Fibroblast of skin of back (primary cell): ENCODE measurements at regions not wholly inside any gene's neighbourhood (a gene's known extent, or its start where the extent isn't known, plus 50 kb on each side); places are given as distances from the start of the nearest gene placed in this dataset.

Experiments
- DNase-seq: peaks from one replicate; pipeline ENCODE4 v3.0.0-alpha.2; 2013

DNA sequence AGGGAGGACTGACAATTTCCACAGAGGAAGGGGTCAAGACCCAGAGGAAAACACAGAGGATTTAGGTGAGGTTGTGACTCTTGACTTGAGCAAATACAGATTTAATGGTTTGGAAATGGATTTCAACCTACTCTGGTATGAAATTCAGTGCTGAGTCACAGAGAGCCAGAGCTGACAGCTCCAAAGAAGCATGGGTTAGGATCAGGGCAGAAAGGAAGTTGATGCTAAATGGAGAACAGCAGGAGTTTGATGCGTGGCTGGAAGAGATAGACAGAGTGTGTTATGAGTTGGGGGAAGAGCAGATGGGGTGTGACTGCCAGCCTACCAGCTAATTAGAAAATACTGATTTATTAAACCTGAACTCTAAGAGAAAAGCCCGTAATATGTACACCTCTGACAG, 272.6 kb downstream of the FOXG1 start:
- DNase-seq: no peak

DNA sequence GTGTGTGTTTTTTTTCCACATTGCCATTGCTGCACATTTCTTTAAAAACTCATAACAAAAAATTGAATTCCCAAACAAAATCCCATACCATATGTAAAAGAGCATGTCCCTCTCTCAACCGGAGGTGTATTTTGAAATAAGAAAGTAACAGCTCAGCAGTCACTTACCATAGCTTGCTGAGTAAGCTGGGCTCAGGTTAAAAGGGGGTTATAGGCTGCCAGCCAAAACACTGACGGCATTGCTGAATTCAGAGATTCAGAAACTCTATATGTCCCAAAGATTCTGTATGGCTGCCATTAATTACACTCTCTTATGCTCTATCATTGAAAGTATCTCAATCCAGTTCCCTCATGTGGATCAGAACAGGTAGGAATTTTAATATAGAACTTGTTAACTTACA, 276.0 kb downstream of the FOXG1 start:
- no peak for DNase-seq

DNA sequence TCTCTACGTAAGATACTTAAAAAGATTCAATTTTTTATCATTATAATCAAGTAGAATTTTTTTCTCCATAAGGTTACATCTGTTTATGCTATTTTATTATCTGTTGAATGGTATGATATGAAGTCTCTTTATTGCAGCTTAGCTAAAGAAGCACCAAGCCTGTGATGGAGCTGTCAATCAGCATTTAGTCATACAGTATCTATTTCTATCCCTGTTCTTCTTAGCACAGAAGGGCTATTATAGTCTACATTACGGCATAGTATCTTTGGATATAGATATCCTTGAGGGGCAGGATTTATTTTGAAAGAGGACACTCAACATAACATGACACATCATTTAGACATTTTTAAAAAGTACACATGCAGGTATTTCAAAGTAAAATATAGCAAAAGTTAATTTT, 277.1 kb downstream of the FOXG1 start:
- DNase-seq: no peak

DNA sequence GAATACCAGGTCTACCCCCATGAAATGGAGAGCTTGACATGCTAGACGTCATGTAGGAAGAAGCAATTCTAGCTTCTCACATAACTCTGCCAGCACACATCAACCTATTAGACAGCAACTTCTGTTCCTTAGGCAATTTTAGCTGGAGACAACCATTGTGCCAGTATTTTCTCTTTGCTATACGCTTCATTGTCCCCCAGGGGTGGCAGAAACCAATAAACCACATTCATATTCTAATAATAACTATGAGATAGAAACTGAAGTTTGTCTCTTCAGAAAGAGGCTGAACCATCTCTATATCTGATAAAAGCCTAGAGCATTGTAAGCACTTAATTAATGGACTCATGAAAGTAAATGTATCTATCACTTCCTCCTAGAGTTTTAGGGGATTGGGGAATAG, 278.6 kb downstream of the FOXG1 start:
- no peak for DNase-seq

DNA sequence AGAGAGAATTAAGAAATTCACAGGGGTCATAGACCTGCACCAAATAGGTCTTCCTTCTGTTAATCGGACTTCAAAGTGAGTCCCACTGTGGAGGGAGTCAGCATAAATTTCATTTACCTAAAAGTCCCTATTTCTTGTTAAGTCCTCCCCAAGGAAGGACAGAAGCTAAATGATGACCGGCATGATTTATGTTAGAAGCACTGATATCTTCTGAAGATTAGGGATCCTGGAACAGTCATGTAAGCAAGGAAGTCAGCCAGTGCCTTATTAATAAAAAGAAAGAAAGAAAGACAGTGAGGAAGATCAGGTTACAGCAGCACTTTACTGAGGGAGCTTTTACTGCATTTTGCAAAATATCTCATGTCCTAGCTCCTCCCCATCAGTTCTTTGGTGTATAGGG, 287.5 kb downstream of the FOXG1 start:
- DNase-seq: no peak

DNA sequence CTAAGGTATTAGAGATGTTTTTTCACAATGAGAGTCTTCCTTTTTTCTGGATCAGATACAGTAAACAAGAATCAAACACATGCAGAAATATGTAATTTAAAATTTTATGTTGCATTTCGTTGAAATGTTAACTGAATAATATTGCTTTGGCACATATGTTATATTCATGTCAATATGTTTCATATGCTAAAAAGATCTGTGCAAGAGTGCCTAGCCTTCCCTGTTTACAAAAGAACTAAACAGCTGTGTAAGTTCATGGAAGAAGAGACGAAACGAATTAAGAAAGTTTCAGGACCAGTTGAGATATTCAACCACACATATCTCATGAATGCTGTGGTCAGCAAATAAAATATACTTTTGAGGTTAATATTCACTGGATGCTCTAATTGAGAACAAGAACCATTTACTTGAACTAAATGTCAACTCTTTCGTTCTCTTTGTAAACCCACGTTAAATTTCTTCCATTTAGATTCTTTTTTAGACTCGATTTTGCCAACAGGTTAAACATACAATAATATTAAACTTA, 289.5 kb downstream of the FOXG1 start:
- no peak for DNase-seq

DNA sequence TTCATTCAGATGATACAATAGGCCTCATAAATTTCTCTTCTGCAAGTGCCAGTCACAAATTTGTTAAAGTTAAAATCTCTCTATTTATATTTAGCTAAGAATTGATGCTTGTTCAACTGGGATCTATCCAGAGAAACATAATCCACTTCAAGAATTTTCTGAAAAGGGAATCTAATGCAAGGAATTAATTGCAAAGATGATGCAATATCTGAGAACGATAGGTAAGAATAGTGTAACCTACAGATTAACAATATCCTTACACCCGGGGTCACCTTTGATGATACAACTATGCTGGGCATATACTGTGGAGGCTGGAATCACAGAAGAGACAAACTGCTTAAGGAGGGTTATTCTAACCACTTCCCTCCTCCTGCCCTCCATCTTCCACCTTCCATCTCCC, 295.1 kb downstream of the FOXG1 start:
- no peak for DNase-seq

DNA sequence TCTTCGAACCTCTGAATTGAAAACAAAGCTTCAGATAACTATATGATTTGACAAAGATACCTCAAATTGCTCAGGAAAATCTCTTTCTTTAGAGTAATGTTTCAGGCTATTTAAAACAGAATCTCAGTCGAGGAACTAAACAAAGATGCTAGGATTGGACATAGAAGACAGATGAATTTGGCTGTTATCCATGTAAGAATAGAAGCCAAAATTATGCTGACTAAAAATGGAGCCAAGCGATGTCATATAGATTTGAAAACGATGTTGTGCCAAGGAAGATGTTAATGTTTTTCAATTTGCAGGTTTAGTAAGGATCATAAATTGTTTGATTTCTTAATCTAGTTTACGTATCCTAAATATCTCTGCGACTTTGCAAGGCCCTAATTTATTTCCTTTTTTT, 295.9 kb downstream of the FOXG1 start:
- DNase-seq: no peak

DNA sequence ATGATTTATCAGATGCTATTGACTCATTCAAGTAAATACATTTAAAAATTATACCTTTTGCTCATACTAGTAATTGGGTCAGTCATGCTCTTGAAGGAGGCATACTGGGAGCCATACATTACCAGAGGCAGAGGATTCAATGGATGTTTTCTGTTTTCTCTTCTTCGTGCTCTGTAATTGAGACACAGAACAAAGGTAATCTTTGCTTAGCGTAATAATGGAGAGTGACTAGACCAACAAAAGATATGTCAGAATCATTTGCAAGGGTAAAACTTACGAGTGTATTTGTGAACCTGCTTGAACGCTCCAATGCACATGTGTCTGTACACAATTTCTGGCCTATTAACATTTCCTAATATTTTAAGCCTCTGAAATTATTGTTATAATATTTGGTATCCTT, 296.4 kb downstream of the FOXG1 start:
- no peak for DNase-seq

DNA sequence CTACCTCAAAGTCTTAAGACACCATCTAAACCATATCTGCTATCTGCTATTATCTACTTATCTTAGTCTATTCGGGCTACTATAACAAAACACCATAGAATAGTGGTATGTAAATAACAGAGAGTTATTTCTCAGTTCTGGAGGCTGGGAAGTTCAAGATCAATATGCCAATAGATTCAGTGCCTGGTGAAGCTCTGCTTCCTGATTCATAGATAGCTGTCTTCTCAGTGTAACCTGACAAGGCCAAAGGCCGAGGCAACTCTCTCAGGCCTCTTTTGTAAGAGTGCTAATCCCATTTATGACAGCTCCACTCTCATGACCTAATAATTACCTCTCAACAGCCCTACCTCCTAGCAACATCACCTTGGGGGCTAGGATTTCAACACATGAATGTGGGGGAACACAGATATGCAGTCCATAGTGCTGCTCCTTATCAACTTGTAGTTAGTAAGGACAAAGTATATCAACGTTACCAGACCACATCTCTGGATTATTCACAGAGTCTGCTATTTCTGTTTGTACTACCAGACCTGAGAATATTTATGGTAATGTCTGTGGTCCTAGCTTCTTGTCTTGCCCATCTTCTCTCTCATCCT, 297.8 kb downstream of the FOXG1 start:
- no peak for DNase-seq

DNA sequence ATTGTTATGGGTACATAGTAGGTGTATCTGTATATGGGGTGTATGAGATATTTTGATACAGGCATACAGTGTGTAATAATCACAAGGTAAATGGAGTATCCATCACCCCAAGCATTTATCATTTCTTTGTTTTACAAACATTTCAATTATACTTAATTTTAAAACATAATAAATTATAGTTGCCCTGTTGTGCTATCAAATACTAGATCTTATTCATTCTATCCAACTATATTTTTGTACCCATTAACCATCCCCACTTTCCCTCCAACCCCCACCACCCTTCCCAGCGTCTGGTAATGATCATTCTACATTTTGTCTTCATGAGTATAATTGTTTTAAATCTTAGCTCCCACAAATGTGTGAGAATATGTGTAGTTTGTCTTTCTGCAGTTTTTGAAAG, 302.6 kb downstream of the FOXG1 start:
- DNase-seq: no peak

DNA sequence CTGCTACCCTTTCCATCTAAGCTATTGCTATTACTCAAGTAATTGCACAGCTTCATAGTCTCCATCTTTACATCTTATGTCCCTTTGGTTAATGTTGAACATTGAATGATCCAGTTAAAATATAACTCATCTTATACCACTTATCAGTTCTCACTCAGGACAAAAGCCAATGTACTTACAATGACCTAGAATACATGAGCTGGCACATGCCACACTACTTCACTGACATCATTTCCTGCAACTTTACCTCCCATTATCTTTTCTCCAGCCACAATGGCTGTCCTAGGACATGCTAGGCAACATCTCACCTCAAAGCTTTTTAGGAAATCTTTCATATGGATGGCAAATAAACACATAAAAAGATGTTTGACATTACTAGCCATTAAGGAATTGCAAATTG, 309.2 kb downstream of the FOXG1 start:
- DNase-seq: no peak

DNA sequence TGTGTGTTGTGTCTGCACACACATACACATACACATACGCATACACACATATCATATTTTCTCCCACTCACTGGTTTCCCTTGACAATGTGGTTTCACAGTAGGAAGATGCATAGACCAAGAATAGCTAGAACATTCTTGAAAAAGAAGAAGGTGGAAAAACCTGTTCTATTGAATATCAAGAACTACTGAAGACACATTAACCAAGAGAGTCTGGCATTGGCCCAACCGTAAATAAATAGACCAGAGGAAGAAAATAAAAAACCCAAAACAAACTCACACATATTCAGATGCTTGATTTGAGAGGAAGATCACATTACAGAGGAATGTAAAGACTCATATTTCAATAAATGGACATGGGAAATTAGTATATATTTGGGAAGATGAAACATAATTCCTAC, 311.3 kb downstream of the FOXG1 start:
- DNase-seq: no peak

DNA sequence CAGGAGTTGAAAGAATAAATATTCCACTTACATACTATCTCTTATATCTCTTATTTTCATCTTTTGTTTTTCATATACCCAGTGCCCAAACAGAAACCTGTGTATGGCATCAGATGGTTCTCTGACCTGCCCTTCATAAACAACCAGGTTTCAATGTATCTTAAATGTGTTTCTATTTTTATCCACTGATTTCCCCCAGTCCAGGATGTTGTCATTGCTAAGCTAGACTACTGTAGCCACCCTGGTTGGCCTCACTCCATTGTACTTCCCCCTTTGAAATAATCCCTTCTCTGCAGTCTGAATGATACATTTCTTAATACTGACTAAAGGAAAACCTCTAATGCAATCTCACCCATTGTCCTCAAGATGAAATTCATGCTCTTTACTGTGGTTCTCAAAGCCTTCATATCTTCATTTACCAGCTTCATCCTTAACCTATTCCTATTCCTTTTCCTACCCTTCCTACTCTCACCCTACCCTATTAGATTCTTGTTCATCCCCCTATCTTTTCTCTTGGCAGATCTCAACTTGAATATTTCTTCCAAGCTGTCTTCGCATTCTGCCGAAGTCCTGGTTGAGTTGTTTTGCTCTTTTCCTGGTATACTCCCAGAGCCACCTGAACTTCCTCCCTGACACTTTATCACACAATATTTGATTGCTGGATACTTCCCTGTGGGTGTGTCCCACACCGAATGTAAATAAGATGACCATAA, 312.4 kb downstream of the FOXG1 start:
- DNase-seq: no peak

DNA sequence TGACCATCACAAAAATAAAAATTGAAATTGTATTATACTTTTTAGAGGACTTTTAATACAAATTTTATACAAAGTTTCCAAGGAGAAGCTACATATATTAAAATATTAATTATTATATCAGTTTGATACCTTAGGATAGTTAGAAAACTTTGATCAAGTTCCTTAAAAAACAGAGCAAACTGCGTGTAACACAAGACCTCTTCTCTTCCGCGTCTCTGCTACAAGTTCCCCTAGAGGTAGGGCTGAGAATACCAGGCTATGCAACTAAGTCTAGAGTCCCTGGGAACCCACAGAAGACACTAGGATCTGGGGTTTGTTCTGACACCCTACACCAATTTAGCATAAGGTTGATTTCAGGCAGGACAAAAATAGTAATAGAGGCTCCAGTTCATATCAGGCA, 319.0 kb downstream of the FOXG1 start:
- no peak for DNase-seq

DNA sequence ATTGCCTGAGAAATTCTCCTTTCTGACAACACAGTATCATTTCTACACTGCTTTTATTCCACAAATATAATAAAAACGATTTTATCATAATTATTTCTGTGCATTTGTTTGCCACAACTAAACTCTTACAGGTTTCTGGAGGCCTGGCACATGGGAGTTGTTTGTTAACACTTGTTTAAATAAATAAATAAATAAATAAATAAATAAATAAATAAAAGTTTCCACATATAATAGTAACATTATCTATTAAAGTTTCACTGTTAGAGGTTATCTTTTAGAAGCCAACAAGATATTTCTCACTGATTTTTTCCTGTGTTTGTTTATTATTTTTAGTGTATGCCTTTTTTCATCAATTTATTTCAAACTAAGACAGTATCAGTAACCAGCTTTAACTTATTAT, 323.3 kb downstream of the FOXG1 start:
- no peak for DNase-seq

DNA sequence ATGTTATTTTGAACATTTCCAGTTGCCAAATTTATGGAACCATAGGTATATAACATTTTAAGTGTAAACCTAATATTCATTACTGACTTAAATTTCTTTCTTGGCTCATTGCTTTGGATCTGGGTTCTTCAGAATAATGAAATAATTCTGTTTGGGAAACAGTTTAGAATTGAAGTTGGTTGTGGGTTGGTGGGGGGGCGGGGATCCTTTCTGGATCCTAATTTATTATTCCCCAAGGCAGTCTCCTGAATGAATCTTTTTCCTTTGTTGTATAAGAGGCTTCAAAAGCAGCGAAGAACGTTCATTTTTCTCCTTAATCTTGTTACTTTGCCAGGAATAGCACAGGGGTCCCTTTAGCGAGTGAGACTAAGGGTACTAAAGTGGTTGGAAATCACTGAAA, 325.5 kb downstream of the FOXG1 start:
- DNase-seq: no peak

DNA sequence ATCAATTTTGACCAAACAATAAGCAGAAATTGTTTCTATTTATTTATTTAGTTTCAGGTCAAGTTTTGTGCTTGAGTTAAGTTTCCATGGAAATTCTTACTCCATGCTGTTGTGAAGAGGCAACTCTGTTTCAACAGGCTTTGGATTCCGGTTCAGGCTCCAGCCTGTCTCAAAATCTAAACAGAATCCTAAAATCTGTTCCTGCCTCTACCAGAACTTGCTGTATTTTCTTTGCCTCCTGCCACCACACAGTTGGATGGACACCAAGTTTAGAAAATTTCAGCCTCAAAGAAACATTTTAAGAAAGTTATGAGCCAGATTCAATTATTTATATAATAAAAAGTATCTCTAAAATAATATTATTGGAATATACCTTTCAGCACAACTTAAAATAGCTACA, 330.9 kb downstream of the FOXG1 start:
- no peak for DNase-seq

DNA sequence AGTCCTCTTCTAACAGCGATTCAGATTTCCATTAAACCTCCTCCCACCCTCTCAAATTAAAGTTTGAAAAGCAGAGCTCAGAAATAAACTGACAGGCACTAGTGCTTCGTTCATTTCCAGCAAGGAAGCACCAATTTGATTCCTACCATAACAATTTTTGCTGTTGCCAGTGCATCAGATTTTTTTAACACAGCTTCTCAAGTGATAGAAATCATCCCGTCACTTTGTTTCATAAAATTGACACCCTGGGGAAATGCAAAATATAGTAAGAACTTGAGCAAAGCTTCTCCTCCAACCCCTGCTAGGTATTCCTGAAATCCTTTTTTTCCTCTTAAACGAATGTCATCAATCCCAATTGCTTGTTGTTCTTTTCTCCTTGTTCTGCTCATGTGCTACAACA, 332.1 kb downstream of the FOXG1 start:
- DNase-seq: no peak

DNA sequence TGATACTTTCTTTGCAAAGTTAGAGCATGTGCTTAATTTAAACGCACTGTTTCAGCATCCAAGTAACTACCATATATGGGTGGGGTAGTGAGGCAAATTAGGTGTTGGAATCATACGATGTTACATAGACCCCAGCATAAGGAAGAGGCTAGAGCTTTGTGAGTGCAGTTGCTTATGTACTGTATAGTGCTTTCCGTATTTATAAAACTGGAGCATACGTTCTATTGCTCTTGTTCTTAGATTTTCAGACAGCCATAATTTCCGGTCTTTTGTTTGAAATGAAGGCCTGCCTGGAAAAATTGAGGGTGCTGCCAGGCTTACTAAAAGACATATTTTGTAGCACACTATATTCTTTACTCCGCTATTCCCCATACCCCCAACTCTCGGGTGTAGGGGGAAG, 335.7 kb downstream of the FOXG1 start:
- no peak for DNase-seq

DNA sequence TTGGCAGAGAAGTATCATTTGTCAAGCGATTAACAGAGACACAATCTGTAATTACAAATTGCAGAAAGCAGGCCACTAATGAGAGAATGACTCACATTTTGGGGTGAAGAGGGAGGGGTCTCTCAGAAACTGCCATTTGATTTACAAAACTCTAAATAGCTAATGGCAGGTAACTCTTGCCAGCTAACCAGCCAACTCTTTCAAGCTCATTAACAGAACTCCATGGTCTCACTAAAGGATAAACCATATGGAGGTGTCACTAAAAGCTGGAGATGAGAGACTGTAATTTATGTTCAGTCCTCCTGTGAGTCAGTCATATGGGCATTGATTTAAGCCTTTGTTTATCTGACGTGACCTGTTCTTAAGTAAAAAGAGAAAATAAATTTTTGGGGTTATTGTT, 336.4 kb downstream of the FOXG1 start:
- DNase-seq: no peak

DNA sequence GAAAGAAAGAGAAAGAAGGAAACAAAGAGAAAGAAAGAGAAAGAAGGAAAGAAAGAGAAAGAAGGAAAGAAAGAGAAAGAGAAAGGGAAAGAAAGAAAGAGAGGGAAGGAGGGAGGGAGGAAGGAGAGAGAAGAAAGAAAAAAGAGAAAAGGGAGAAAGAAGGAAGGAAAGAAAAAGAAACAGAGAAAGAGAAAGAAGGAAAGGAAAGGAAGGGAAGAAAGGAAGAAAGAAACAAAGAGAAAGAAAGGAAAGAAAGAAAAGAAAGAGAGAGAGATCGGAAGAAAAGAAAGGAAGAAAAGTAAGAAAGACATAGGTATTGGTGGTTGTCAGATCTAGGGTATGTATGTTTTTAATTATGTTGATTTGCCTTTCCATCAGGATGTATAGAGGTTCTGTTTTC, 342.3 kb downstream of the FOXG1 start:
- DNase-seq: no peak

DNA sequence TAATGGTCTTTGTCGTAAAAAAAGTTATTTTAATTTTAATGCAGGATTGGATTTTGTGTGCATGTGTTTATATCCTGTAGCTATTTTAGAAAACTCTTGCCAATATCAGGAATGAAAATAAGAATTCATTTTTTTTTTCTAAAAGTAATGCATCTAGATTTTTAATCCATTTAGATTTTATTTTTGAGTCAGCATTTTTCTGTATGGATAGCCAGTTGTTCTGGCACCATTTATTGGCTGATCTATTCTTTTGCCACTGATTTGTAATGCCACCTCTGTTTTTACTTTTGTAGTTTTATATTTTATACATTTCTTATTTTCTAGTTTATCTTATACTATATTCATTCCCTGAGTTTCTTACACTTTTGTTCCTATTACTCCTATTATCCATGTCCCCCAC, 343.0 kb downstream of the FOXG1 start:
- DNase-seq: no peak

DNA sequence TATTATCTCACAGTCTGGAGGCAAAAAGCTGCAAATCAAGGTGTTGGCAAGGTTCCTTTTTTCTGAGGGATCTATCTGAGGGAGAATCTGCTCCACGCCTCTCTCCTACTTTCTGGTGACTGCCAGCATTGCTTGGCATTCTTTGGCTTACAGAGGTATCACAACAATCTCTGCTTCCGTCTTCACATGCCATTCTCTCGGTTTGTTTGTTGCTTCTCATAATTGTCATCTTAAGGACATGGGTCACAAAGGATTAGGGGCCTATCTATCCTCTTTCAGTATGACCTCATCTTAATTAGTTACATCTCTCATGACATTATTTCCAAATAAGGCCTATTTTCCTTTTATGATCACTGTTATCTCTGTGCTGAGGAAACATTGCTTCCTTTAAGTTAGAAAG, 345.0 kb downstream of the FOXG1 start:
- no peak for DNase-seq

DNA sequence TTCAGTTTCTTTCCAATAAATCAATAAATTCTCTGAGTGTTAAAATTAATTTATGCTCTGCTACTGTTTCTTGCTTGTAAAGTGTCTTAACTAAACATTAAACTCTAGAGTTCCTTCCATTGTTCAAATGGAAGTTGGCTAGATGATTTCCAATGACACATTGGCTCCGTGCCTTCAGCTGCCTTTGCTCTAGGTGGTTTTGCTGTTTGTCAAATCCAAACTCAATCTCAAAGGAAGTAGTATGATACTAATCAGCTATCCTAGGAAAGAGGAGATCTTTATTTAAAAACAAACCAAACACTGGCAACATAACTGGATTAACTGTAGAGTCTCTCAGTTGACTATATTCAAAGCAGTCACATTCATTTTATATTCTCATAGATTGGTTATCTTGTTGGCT, 356.4 kb downstream of the FOXG1 start:
- DNase-seq: no peak
